ENCODE measurements at regions not wholly inside any gene's neighbourhood (a gene's known extent, or its start where the extent isn't known, plus 50 kb on each side); places are given as distances from the start of the nearest gene placed in this dataset.

- no peak overlapping the region for H3K4me3 ChIP-seq (ENCODE audit: low read depth, low read length)
- H3K27ac ChIP-seq (ENCODE audit: extremely low read depth, low read depth, low read length) = no peak overlapping the region
- H3K36me3 ChIP-seq (ENCODE audit: control insufficient read depth in 2 of 2, insufficient read depth in 1 of 2, low read length in 2 of 2) = no peaks in the 10 kb centered on the region
- H3K4me1 ChIP-seq (ENCODE audit: control insufficient read depth, insufficient read depth, low read length) = no peaks in the 10 kb centered on the region
- no peak for TF ChIP-seq ZNF514 (tag by site-specific recombination; IDR thresholded peaks at IDR 0.05)
- no peak for TF ChIP-seq ZNF121 (tag by site-specific recombination; IDR thresholded peaks at IDR 0.05)
- no peak for TF ChIP-seq FEZF1 (tag by site-specific recombination; IDR thresholded peaks at IDR 0.05)
- TF ChIP-seq ZNF510 (tag by site-specific recombination; IDR thresholded peaks at IDR 0.05; ENCODE audit: insufficient replicate concordance) = no peak
- TF ChIP-seq TCF7L2 (IDR thresholded peaks at IDR 0.05; ENCODE audit: borderline replicate concordance, low read depth, low read length) = no peak
- no peak for TF ChIP-seq ZNF624 (tag by site-specific recombination; IDR thresholded peaks at IDR 0.05)
- no peak for TF ChIP-seq SP3 (tag by site-specific recombination; IDR thresholded peaks at IDR 0.05)
- TF ChIP-seq ZNF211 (tag by site-specific recombination; IDR thresholded peaks at IDR 0.05; ENCODE audit: low read depth) = no peak
- no peak for TF ChIP-seq ZNF561 (tag by site-specific recombination; IDR thresholded peaks at IDR 0.05; ENCODE audit: borderline replicate concordance)
- TF ChIP-seq ZNF555 (tag by site-specific recombination; conservative IDR thresholded peaks at IDR 0.05) = no peak
- TF ChIP-seq ZNF837 (tag by site-specific recombination; IDR thresholded peaks at IDR 0.05) = no peak
- TF ChIP-seq KLF7 (tag by site-specific recombination; IDR thresholded peaks at IDR 0.05; ENCODE audit: borderline replicate concordance) = no peak
- no peak for TF ChIP-seq SALL2 (tag by site-specific recombination; IDR thresholded peaks at IDR 0.05; ENCODE audit: borderline replicate concordance)
- TF ChIP-seq ZNF529 (tag by site-specific recombination; IDR thresholded peaks at IDR 0.05; ENCODE audit: insufficient replicate concordance) = no peak
- no peak for TF ChIP-seq ZNF391 (tag by site-specific recombination; IDR thresholded peaks at IDR 0.05; ENCODE audit: borderline replicate concordance, low read depth)
- TF ChIP-seq ZNF704 (tag by site-specific recombination; IDR thresholded peaks at IDR 0.05) = no peak
- POLR2A ChIA-PET = no interaction called here
- H3K9me3 ChIP-seq (ENCODE audit: control insufficient read depth, insufficient read depth, low read depth, low read length) = no peaks in the 10 kb centered on the region
- CTCF ChIA-PET = no interaction called here
Observed at GRCh38 chr1:143652187-143652586, 319.6 kb downstream of the FAM72C start.

GRCh38 chr1:143651350-143651992 is 320.3 kb downstream of the FAM72C start:
- Histone ChIP-seq H3K27ac (ENCODE audit: extremely low read depth, low read depth, low read length) (no peak overlapping the region), H3K9me3 (ENCODE audit: control insufficient read depth, insufficient read depth, low read depth, low read length) (no peaks in the 10 kb centered on the region), H3K4me1 (ENCODE audit: control insufficient read depth, insufficient read depth, low read length) (no peaks in the 10 kb centered on the region), H3K4me3 (ENCODE audit: low read depth, low read length) (no peak overlapping the region), H3K36me3 (ENCODE audit: control insufficient read depth in 2 of 2, insufficient read depth in 1 of 2, low read length in 2 of 2) (no peaks in the 10 kb centered on the region)
- ChIA-PET POLR2A (no interaction called here), CTCF (no interaction called here)
- TF ChIP-seq ZNF366 (tag by site-specific recombination; conservative IDR thresholded peaks at IDR 0.05) = no peak
- TF ChIP-seq ZSCAN5A (tag by site-specific recombination; IDR thresholded peaks at IDR 0.05) = no peak
- no peak for TF ChIP-seq ZNF174 (tag by site-specific recombination; IDR thresholded peaks at IDR 0.05)
- TF ChIP-seq ZNF549 (tag by site-specific recombination; IDR thresholded peaks at IDR 0.05) = no peak
- no peak for TF ChIP-seq ZNF626 (tag by site-specific recombination; IDR thresholded peaks at IDR 0.05)
- no peak for TF ChIP-seq ZBTB49 (tag by site-specific recombination; IDR thresholded peaks at IDR 0.05; ENCODE audit: low read depth)
- no peak for TF ChIP-seq ZNF596 (tag by site-specific recombination; IDR thresholded peaks at IDR 0.05)
- no peak for TF ChIP-seq ZNF140 (tag by site-specific recombination; IDR thresholded peaks at IDR 0.05)
- TF ChIP-seq ZNF324 (tag by site-specific recombination; IDR thresholded peaks at IDR 0.05) = no peak
- TF ChIP-seq KLF7 (tag by site-specific recombination; IDR thresholded peaks at IDR 0.05; ENCODE audit: borderline replicate concordance) = no peak
- no peak for TF ChIP-seq ZNF280D (tag by site-specific recombination; IDR thresholded peaks at IDR 0.05)
- TF ChIP-seq ZNF629 (tag by site-specific recombination; IDR thresholded peaks at IDR 0.05) = no peak
